Liver (tissue), 8 donors: ENCODE measurements at regions not wholly inside any gene's neighbourhood (a gene's known extent, or its start where the extent isn't known, plus 50 kb on each side); places are given as distances from the start of the nearest gene placed in this dataset.

Source experiments
- DNase-seq: peaks from one replicate; pipeline ENCODE4 v3.0.0-alpha.2; 2017; ENCODE audit warnings: low spot score
- H3K27ac ChIP-seq, 2 donors: one replicate each; pipeline ENCODE4 v1.7.0; 2013; ENCODE audit warnings: inconsistent platforms in 2 of 2, low read length in 2 of 2, control low read depth in 1 of 2, low read depth in 1 of 2, mild to moderate bottlenecking in 1 of 2
- H3K27me3 ChIP-seq, 4 donors: one replicate each; pipeline versions ENCODE4 v1.6.1 to v1.7.0; 2013; ENCODE audit warnings: low read length in 3 of 4, inconsistent platforms in 1 of 4, mild to moderate bottlenecking in 1 of 4, moderate library complexity in 1 of 4; ENCODE audit not compliant: control insufficient read depth in 4 of 4, insufficient read depth in 4 of 4
- H3K36me3 ChIP-seq, 4 donors: one replicate each; pipeline versions ENCODE4 v1.6.1 to v1.7.0; 2013; ENCODE audit warnings: low read length in 3 of 4, mild to moderate bottlenecking in 3 of 4, low read depth in 1 of 4, moderate library complexity in 1 of 4; ENCODE audit not compliant: control insufficient read depth in 4 of 4, insufficient read depth in 3 of 4
- H3K4me1 ChIP-seq, 4 donors: one replicate each; pipeline versions ENCODE4 v1.6.1 to v1.7.0; 2013; ENCODE audit warnings: low read length in 3 of 4, mild to moderate bottlenecking in 3 of 4, moderate library complexity in 1 of 4; ENCODE audit not compliant: control insufficient read depth in 4 of 4, insufficient read depth in 4 of 4
- H3K4me3 ChIP-seq, 3 donors: one replicate each; pipeline versions ENCODE4 v1.6.1 to v1.7.0; 2013; ENCODE audit warnings: low read length in 3 of 3, control low read depth in 1 of 3, low read depth in 1 of 3, mild to moderate bottlenecking in 1 of 3
- H3K9ac ChIP-seq, 2 donors: one replicate each; pipeline ENCODE4 v1.7.0; 2013; ENCODE audit warnings: low read length in 2 of 2, mild to moderate bottlenecking in 2 of 2, moderate library complexity in 2 of 2, control low read depth in 1 of 2, low read depth in 1 of 2
- H3K9me3 ChIP-seq, 4 donors: one replicate each; pipeline versions ENCODE4 v1.6.1 to v1.7.0; 2013; ENCODE audit warnings: low read length in 3 of 4; ENCODE audit not compliant: control insufficient read depth in 4 of 4
- ATF3 ChIP-seq: IDR thresholded peaks from 2 replicates; pipeline ENCODE4 v1.6.1; 2016; ENCODE audit warnings: antibody characterized with exemption
- CTCF ChIP-seq: fragments of 150-350 bp; IDR thresholded peaks from 2 replicates; pipeline ENCODE4 v1.5.1; 2017; ENCODE audit warnings: improper control_type of control experiment, low read depth, low read length; ENCODE audit not compliant: missing input control
- EGR1 ChIP-seq, 2 donors: IDR thresholded peaks; 2 replicates each; pipeline ENCODE4 v1.6.1; 2016 to 2018; ENCODE audit warnings: antibody characterized with exemption in 2 of 2, low read depth in 2 of 2
- FOXA1 ChIP-seq: IDR thresholded peaks from 2 replicates; pipeline ENCODE4 v1.6.1; 2016; ENCODE audit warnings: antibody characterized with exemption
- HNF4A ChIP-seq, 2 donors: conservative IDR thresholded peaks; 2 replicates each; pipeline ENCODE4 v1.6.1; 2016; ENCODE audit warnings: antibody characterized with exemption in 2 of 2, mild to moderate bottlenecking in 2 of 2
- HNF4G ChIP-seq: IDR thresholded peaks from 2 replicates; pipeline ENCODE4 v1.6.1; 2016; ENCODE audit warnings: antibody characterized with exemption
- JUND ChIP-seq, 2 donors: IDR thresholded peaks; 2 replicates each; pipeline ENCODE4 v1.6.1; 2016; ENCODE audit warnings: antibody characterized with exemption in 2 of 2
- NR2F2 ChIP-seq: IDR thresholded peaks from 2 replicates; pipeline ENCODE4 v1.6.1; 2016; ENCODE audit warnings: antibody characterized with exemption
- RAD21 ChIP-seq, 2 donors: IDR thresholded peaks; 2 replicates each; pipeline ENCODE4 v1.6.1; 2016; ENCODE audit warnings: antibody characterized with exemption in 2 of 2, mild to moderate bottlenecking in 2 of 2
- REST ChIP-seq: IDR thresholded peaks from 2 replicates; pipeline ENCODE4 v1.6.1; 2016; ENCODE audit warnings: antibody characterized with exemption, mild to moderate bottlenecking
- RXRA ChIP-seq, 2 donors: IDR thresholded peaks; 2 replicates each; pipeline ENCODE4 v1.6.1; 2017 to 2018; ENCODE audit warnings: antibody characterized with exemption in 2 of 2, mild to moderate bottlenecking in 1 of 2
- SP1 ChIP-seq: IDR thresholded peaks from 2 replicates; pipeline ENCODE4 v1.6.1; 2018; ENCODE audit warnings: antibody characterized with exemption, mild to moderate bottlenecking
- YY1 ChIP-seq: IDR thresholded peaks from 2 replicates; pipeline ENCODE4 v1.6.1; 2016; ENCODE audit warnings: antibody characterized with exemption, mild to moderate bottlenecking
- ZBTB33 ChIP-seq: IDR thresholded peaks from 2 replicates; pipeline ENCODE4 v1.6.1; 2016; ENCODE audit warnings: antibody characterized with exemption
- WGBS: extraction: QIAGEN DNeasy Blood & Tissue Kit; methylation state at CpG from one replicate; pipeline ENCODE4 v1.1.7; 2013; 5-methylcytosine and 5-hydroxymethylcytosine counted together
- donor health status: healthy.
- donor health status: healthy.
- donor health status: healthy.
- donor health status: healthy.
- donor health status: healthy.

- Histone ChIP-seq H3K9ac (no peak overlapping the region), H3K27ac (no peak overlapping the region), H3K27me3 (peaks cover 0 to 6% (median 0%) of the 10 kb centered on the region in 4 donors), H3K36me3 (no peaks in the 10 kb centered on the region), H3K9me3 (no peaks in the 10 kb centered on the region), H3K4me1 (peaks cover 0 to 2% (median 0%) of the 10 kb centered on the region in 4 donors), H3K4me3 (no peak overlapping the region)
- TF ChIP-seq HNF4G: no peak
- no peak for TF ChIP-seq RAD21 (IDR thresholded peaks at IDR 0.05)
- no peak for TF ChIP-seq SP1
- TF ChIP-seq ZBTB33: no peak
- TF ChIP-seq RXRA (IDR thresholded peaks at IDR 0.05): no peak
- TF ChIP-seq YY1: no peak
- no peak for TF ChIP-seq NR2F2
- no peak for DNase-seq
These were observed 62.0 kb upstream of the KCNA1 start for GRCh38 chr12:4847713-4848112.

GRCh38 chr12:4849115-4849541 is 60.6 kb upstream of the KCNA1 start:
- TF ChIP-seq CTCF (peak; percentile 53), RAD21 (IDR thresholded peaks at IDR 0.05) (peak; percentile 42), FOXA1 (no peak)
- Histone ChIP-seq H3K4me1 (peaks cover 0 to 2% (median 0%) of the 10 kb centered on the region in 4 donors), H3K9me3 (no peaks in the 10 kb centered on the region), H3K27ac (no peak overlapping the region), H3K4me3 (no peak overlapping the region), H3K36me3 (no peaks in the 10 kb centered on the region), H3K9ac (no peak overlapping the region), H3K27me3 (peaks cover 0 to 6% (median 0%) of the 10 kb centered on the region in 4 donors)
- DNase-seq: no peak
- WGBS: 7% methylated on average over 5 of the region's 5 CpGs

GRCh38 chr12:4849795-4850345 is 59.8 kb upstream of the KCNA1 start:
- WGBS: 75% methylated on average over 18 of the region's 18 CpGs
- no peak for DNase-seq

More at GRCh38 chr12:4849795-4850345, 59.8 kb upstream of the KCNA1 start:
- H3K9me3 ChIP-seq: no peaks in the 10 kb centered on the region
- H3K4me1 ChIP-seq: peaks cover 0 to 2% (median 0%) of the 10 kb centered on the region in 4 donors
- no peaks in the 10 kb centered on the region for H3K36me3 ChIP-seq
- TF ChIP-seq EGR1 (IDR thresholded peaks at IDR 0.05; ENCODE audit: low read depth in 2 of 2): no peak
- no peak for TF ChIP-seq ATF3
- TF ChIP-seq JUND (IDR thresholded peaks at IDR 0.05): no peak
- no peak for TF ChIP-seq YY1
- no peak for TF ChIP-seq RAD21 (IDR thresholded peaks at IDR 0.05)
- TF ChIP-seq HNF4G: no peak
- no peak for TF ChIP-seq CTCF
- no peak for TF ChIP-seq REST
- no peak for TF ChIP-seq HNF4A (conservative IDR thresholded peaks at IDR 0.05)
- TF ChIP-seq FOXA1: no peak
- TF ChIP-seq NR2F2: no peak
- no peak overlapping the region for H3K4me3 ChIP-seq
- H3K27me3 ChIP-seq: peaks cover 0 to 2% (median 0%) of the 10 kb centered on the region in 4 donors
- H3K27ac ChIP-seq: no peak overlapping the region
- no peak overlapping the region for H3K9ac ChIP-seq
